ENCODE measurements at regions not wholly inside any gene's neighbourhood (a gene's known extent, or its start where the extent isn't known, plus 50 kb on each side); places are given as distances from the start of the nearest gene placed in this dataset.
A peak's percentile ranks its signal among the peaks of the same experiment; 100 is the strongest.

GRCh38 chr2:133936601-133937000, 317.3 kb upstream of the MGAT5 start:
- no peak for DNase-seq

- DNase-seq = no peak
These were observed 316.2 kb upstream of the MGAT5 start for GRCh38 chr2:133937669-133938068.

GRCh38 chr2:133940134-133940533, 313.7 kb upstream of the MGAT5 start:
- DNase-seq = no peak

GRCh38 chr2:133941666-133942065, 312.2 kb upstream of the MGAT5 start:
- DNase-seq = no peak

- DNase-seq = no peak
These were observed 311.5 kb upstream of the MGAT5 start for GRCh38 chr2:133942398-133942797.

GRCh38 chr2:133943108-133943507, 310.8 kb upstream of the MGAT5 start:
- no peak for DNase-seq

GRCh38 chr2:133945089-133945488, 308.8 kb upstream of the MGAT5 start:
- no peak for DNase-seq

GRCh38 chr2:133947057-133947456, 306.8 kb upstream of the MGAT5 start:
- no peak for DNase-seq

GRCh38 chr2:133948610-133949290, 305.1 kb upstream of the MGAT5 start:
- DNase-seq = no peak

GRCh38 chr2:133949595-133949994, 304.3 kb upstream of the MGAT5 start:
- DNase-seq = no peak

- no peak for DNase-seq
These were observed 302.7 kb upstream of the MGAT5 start for GRCh38 chr2:133951209-133951608.

- DNase-seq = no peak
These were observed 301.5 kb upstream of the MGAT5 start for GRCh38 chr2:133952420-133952819.

- no peak for DNase-seq
These were observed 301.0 kb upstream of the MGAT5 start for GRCh38 chr2:133952896-133953295.

- no peak for DNase-seq
These were observed 300.3 kb upstream of the MGAT5 start for GRCh38 chr2:133953524-133953923.

- DNase-seq = no peak
These were observed 299.2 kb upstream of the MGAT5 start for GRCh38 chr2:133954636-133955035.

- no peak for DNase-seq
These were observed 298.7 kb upstream of the MGAT5 start for GRCh38 chr2:133955169-133955568.

- peak in 4 of 58 donors; percentile 3 to 52 (median 24) for DNase-seq
These were observed 297.4 kb upstream of the MGAT5 start for GRCh38 chr2:133956434-133956935.

GRCh38 chr2:133957724-133958480, 296.0 kb upstream of the MGAT5 start:
- DNase-seq = no peak

GRCh38 chr2:133959066-133959465, 294.8 kb upstream of the MGAT5 start:
- DNase-seq = no peak

- no peak for DNase-seq
These were observed 287.1 kb upstream of the MGAT5 start for GRCh38 chr2:133966720-133967304.

- no peak for DNase-seq
These were observed 286.5 kb upstream of the MGAT5 start for GRCh38 chr2:133967326-133967725.

- peak in 3 of 58 donors; percentile 4 to 6 (median 4) for DNase-seq
These were observed 285.4 kb upstream of the MGAT5 start for GRCh38 chr2:133968446-133968845.
